ENCODE measurements at regions not wholly inside any gene's neighbourhood (a gene's known extent, or its start where the extent isn't known, plus 50 kb on each side); places are given as distances from the start of the nearest gene placed in this dataset.

DNA sequence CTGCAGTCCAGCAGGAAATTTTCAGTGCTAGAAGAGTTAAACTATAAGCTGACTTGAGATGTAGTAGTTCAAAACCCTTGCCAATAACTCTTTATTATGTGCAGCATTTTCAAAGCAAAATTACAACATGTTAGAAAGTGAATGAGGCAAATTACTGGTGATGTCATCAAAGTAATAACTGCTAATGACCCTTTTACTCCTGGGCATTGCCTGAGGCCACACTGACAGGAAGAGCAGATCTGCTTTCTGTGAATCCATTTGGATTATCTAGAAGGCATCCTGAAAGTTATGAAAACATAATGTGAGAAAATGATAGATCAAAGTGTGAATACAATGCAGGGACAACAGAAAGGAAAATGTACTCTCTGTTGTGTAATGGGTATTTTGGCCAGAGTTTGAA is 139.6 kb upstream of the TRIB2 start:
- DNase-seq = no peak

DNA sequence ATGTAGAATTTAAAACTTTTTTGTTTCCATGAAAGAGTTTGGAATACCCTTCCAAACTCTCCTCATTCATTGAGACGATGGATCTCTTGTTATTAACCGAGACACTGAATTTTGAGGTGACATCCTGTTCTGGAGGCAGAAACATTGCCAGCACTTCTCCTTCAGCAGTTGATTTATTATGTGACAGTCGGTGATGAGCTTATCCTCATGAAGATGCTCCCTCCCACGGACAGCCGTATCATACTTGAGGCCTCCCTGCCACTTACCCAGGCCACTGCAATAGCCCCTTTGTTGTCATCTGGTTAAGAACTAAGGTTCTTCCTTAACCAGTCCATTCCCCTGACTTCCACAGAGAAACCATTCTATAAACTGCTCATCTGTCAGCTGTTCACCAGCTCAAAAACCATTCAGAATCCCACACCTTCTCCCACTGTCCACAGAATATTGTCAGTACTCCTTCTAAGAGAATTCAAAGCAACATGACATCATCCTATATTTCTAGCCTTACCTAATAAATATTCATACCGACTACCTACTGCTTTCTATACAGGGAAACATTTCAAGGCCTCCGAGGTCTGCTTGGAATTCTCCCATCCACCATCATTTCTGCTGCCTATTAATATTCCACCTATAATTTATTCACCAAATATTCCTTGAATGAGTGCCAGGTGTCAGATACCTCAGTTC is 139.0 kb upstream of the TRIB2 start:
- no peak for DNase-seq

DNA sequence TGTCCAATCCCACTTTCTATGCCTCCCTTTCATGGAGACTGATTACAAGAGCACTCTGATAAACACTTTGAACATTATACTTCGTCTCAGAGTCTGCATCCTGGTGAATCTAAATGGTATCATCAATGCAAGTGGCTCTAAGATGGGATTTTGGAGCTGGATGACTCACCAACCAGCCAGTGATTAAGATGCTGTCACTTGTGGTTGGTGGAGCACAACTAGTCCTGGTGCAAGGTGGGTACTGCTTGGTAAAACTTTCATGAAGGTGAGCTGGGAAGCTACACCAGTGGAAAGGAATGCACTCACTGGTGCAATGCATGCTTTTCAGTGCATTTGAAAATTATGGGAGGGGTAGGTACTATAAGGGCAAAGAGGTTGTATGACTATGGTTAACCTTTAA is 137.7 kb upstream of the TRIB2 start:
- no peak for DNase-seq

DNA sequence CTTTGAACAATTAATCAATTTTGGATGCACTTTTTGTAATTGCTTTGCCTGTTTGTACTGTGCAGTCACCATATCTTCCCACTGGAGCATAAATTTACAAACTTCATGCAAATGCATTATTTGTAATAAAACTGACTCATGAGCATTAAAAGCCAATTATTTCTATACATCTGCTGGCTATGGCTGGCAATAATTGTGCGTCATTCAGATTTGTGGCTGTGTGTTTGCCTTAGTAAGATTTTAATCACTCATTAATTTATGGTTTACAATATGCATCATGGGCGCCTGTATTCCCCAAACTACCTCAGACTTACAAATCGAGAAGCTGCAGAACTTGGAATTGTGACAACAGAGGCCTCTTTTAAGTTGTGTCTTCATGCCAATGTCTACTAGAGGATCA is 132.4 kb upstream of the TRIB2 start:
- no peak for DNase-seq

DNA sequence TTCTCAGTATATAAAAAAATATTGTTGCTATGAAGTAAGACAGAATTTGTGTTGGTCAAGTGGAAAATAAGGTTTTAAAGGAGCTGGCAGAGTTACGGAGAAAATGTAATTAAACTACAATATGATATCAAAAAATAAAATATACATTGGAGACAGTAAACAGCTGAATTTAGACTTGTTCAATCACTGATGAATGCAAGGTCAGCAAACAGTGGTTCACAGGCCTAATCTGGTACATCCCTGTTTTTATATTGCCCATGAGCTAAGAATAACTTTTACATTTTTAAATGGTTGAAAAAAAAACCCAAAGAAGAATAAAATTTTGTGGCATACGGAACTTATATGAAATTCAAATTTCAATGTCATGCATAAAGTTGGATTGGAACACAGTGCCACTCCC is 131.0 kb upstream of the TRIB2 start:
- no peak for DNase-seq

DNA sequence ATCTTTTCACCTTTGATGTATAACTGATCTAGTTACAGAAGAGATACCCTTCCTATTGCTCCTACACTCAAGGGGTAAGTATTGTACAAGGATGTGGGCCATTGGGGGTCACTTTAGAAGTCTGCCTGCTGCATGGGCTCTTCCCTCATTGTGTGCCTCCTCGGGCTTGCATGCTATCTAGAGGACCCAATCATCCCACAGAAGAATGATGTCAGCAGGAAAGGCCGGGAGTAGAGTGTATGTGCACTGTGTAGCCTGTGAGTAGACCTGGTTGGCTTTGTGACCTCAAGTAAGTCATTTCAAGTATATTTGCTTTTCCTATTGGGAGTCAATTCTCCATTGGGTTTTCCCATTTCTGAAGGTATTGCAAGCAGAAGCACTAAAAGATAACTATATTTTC is 129.5 kb upstream of the TRIB2 start:
- no peak for DNase-seq

DNA sequence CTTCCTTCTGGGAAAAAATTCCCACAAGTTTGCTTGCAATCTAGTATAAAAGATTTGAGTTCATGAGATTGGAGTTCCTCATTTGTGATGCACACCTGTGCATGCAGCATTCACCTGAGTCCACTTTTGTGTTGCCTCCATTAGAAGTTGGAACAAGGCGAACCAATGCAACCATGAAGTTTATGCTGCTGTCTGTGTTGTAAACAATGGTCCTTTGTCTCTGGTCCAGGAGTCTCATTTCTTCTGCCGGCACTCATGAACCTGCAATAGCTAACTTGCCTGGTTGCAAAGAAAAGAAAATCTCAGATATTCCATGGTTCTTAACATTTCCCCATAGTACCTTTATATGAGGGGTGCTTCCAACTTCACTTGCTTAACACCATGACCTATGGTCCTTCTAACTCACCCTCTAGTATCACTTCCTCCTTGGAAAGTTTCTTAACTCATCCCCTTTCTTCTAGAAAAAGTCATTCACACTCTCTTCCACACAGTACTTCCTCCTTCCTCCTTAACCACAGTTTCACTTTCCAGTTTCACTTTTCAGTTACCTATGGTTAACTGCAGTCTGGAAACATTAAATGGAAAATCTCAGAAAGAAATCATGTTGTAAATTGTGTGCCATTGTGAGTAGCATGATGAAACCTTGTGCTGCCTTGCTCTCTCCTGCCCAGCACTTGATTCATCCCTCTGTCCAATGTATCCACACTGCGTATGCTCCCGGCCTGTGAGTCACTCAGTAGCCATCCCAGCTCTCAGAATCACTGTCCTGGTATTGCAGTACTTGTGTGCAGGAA is 128.8 kb upstream of the TRIB2 start:
- DNase-seq = no peak

DNA sequence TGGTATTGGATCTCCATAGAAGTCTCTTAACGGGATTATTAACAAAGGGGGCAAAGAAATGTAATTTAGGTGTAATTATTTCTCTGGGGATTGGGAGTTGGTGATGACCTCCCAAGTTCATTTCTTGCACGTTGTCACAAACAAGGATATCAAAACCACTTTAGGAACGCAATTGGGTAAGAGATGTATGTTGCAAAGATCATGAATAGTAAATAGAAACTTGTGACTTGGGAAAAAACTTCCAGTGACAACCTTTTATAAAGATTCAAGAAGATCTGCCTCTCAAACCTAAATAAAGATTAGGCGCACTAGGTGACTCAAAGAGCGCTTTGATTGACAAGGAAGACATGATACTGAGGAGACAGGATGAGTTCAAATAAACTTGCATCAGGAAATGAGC is 127.8 kb upstream of the TRIB2 start:
- DNase-seq = no peak

DNA sequence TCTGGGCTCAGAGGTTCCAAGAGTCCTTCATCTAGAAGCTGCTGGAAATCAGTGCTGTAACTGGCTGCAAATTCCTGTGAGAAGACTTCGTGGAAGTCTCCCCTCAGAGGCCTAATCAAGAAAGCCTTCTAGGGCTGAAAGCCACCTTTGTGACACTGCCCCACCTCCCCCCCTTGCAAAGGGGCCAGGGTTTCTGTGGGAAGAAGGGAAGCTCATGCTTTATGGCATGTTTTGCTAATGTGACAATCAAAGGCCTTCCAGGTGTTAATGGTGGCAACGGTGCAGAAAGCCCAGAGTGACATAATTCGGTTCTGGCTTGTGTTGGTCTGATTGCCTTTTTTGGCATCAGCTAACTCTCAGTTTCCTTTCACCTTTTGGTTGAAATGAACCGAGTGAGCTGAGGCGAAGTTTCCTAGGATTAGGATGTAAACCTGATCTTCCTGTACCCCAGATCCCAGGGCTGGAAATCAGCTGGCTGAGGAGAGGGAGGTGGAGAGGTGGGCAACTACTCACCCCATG is 126.9 kb upstream of the TRIB2 start:
- DNase-seq = no peak

DNA sequence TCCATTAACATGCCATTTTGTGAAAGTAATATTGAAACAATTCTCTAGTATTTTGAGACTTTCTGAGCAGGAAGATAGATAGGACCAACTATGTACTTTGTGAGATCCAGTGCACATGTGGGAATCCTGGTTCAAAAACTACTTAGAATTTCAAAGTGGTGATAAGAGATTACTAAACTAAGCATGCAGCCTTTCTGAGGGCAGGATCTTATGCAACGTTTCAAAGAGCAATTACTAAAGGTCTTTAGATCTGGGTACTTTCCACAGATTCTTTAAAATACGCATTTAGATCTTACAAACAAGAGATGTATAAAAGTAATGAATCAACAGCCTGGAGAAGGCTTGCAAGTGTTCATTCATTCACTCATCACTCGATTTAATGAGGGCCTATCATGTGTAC is 124.4 kb upstream of the TRIB2 start:
- no peak for DNase-seq

DNA sequence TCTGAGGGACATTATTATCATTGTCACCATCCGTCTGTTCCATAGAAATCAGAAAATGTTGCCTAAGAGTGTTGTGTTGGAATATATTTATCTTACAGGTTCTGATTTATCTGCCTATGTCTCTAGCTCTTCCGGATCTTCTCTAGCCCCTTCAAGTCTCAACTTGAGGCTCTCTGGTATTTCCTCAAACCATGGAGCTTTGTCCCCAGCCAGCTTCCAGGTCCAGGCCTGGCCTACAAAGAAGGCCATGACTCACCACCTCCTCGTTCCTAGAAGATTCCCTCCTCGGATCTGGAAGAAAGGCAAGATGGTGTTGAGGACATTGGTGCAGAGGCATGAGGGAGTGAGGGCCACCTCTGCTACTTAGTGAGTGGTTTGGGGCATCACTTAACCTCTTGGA is 122.1 kb upstream of the TRIB2 start:
- DNase-seq = no peak

DNA sequence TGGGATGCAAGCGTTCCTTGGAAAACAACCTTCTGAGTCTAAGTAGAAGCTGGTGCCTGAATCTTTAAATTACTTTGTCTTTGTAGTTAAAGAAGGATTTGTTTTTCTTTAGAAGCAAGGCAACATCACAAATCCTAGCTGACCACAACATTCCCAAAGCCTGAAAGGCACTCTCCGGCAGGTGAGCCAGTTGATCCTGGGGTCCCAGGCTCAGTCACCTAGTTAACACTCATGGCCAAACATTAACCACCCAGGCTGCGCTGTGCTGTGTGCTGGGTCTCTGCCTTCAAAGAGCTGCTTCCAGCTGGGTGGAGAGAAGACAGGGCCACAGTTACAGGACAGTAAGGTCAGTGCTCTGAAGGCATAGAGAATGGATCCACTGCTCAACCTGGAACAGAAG is 120.0 kb upstream of the TRIB2 start:
- no peak for DNase-seq

DNA sequence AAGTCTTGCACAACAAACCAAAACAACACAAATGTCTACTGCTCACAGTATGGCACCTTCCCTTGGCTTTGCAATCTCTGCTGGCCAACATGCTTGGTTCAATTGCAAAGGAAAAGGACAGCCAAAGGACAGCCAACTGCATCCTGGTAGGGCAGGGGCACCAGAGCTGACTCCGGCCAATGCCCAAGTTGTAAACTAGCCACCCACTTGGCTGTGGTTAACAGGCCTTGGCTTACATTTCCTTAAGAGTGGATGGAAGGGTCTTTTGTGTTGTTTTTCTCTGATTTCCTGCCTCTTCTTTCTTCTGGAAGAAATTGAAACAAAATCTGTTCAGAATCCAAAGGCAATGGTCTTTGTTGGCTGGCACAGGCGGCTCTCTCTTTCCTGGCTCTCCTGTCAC is 119.1 kb upstream of the TRIB2 start:
- DNase-seq = no peak

DNA sequence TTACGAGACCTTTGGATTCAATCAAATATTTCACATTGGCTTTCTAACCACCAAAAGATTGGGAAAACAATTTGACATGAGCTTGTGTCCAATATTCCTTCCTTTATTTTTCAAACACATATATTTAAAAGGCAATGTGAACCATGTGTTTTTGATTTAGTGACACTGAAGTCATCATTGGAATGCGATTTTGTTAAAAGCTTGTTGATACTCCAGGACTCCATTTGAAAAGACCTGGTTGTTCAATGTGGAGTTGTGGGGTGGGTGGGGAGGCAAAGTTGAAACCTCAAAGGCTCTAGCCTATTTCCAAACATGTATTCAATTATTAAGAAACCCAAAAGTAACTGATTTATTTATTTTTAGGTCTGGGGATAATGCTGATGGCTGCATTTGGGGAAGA is 114.1 kb upstream of the TRIB2 start:
- no peak for DNase-seq

DNA sequence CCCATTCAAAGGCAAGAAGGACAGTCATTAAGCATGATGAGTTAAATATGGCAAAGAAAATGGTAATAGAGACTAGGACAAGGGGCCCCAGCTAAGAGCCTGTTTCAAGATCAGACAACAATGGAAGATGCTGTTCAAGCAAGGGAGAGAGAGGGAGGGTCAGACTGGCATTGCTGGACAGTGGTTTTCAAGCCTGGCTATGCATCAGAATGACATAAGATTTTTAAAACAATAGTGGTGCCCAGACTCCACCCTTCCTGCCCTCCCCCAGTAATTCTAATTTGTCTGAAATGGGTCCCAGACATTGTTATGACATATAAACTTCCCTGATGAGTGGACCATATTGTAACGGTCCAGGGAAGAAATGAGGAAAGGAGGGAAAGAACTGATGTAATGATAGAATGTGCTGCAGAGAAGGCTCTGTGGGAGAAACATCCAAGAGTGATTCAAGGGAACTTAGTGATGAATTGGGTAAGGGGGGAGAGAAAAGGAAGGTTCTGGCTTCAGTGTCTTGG is 112.9 kb upstream of the TRIB2 start:
- no peak for DNase-seq

DNA sequence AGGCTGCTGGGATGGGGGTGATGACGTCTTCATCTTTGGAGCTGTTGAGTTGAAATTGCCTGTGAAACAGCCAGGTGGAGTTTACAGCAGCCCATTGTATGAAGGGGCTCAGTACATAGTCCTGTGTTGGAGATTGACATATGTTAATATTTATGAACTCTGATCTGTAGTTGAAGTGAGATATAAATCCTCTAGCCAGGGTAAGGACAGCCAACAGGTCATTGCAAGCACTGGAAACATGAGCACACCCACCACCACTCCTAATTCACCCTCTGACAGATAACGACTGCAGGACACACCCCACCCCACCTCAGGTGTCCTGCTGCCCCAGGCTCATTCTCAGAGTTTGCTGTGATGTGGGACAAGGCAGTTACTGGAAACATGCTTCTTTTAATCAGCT is 112.4 kb upstream of the TRIB2 start:
- no peak for DNase-seq

DNA sequence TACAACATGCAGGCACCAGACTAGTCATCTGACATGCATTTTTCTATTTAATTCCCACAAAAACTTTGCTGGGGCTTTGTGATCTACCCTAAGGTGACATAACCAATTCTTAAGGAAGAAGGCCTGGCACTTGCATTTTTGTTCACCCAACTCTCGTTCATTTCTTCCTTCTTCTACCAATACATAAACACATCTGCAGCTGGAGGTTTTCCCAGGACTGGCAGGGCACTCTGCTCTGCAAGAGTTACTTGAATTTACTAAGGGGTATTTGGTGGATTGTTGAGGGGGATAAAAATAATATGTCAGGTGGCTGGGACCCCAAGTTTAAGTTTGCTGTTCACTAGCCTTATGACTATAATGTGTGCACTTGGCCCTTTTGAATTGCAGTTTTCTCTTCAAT is 111.4 kb upstream of the TRIB2 start:
- DNase-seq = no peak

DNA sequence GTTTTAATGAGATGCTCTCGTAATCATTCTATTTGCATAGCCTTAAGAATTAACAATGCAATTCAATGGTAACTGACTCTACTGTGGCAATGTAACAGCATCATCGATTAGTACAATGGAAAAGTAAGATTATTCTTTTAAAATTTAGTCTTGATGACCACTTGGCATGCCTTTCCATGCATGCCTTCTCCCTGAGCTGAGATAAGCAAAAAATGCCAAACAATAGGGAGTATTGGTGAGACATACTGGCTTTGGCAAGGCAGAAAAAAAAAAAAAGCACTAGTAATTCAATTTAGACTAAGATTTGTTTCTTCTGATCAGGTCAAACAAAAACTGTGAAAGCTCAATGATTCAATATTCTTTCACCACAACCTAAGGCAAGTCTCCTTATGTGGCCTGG is 110.8 kb upstream of the TRIB2 start:
- no peak for DNase-seq

DNA sequence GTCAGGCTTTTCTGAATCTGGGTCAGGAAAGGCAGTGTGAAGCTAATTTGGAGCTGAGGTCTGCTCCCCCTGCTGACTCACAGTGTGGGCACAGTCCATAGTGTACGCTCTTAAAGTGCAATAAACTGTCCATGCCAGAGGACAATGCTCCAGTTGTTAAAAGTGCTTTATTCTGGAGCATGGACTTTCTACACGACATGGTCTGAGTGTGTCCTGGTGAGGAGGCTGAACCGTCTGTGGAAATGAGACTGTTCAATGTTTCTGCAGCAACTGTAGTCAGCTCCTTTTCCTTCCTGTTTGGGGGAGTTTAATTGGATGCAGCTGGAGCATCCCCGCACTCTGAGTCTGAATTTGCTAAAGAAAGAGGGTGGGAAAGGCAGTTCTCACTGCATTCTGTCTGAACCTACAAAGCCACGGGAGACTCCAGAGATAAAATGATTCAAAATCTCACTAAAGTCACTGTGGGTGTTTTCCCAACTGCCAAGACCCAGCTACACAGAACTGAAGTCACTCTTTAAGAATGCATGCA is 110.2 kb upstream of the TRIB2 start:
- no peak for DNase-seq

DNA sequence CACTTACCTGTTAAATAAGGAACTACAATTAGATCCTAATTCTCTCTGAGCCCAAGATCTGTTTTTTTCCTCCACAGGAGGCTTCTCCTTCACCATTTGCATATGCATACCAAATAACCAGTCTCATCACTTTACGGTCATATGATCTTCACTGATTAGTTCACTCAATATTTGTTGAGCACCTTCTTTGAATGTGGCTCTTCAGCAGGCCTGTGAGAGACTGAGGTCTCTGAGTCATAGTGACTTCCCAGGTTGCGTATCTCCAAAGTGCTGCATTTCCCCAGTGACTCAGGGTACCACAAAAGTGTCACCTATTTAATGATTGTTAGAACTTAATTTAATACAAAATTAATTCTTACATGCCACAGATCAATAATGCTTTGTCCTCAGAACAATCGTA is 108.8 kb upstream of the TRIB2 start:
- DNase-seq = peak; percentile 23

DNA sequence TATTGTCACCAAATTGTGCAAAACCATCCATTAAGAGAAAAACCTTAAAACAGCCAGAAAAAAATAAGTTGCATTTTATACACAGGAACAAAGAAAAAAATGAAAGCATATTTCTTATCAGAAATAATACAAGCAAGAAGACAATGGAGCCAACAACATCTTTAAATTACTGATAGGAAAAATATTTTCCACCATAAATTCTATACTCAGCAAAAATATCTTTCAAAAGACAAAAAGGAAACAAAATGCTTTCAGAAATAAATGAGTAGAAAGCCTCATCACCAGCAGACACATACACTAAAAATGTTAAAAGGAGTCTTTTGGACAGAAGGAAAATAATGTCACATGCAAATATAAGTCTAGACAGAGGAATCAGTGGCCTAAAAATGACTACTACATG is 106.4 kb upstream of the TRIB2 start:
- no peak for DNase-seq

DNA sequence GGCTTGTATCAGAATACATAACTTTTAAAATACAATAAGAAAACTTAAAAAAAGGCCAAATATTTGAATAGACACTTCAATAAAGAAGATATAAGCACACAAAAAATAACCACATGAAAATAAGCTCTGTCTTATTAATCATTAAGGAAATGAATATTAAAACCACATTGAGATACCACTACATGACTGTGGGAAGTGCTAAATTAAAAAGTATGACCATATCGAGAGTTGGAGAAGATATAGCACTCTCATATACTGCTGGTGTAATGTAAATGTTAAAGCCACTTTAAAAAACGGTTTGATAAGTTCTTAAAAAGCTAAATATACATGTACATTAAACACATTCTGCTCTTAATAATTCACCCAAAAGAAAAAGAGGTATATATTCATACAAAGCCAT is 104.6 kb upstream of the TRIB2 start:
- no peak for DNase-seq

DNA sequence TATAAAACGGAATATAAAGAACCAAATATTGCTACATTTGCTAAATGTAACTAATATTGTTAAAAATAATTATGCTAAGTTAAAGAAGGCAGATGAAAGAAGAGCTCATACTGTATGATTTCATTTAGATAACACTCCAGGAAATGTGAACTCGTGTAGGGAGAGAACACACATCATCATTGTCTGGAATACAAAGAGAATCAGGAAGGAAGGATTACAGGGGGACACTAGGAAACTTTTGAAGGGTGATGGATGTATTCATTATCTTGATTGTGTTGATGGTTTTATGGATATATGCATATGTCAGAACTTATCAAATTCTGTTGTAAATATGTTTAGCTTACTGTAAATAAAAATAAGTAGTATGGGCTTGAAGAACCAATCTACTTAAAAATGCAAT is 104.1 kb upstream of the TRIB2 start:
- no peak for DNase-seq

DNA sequence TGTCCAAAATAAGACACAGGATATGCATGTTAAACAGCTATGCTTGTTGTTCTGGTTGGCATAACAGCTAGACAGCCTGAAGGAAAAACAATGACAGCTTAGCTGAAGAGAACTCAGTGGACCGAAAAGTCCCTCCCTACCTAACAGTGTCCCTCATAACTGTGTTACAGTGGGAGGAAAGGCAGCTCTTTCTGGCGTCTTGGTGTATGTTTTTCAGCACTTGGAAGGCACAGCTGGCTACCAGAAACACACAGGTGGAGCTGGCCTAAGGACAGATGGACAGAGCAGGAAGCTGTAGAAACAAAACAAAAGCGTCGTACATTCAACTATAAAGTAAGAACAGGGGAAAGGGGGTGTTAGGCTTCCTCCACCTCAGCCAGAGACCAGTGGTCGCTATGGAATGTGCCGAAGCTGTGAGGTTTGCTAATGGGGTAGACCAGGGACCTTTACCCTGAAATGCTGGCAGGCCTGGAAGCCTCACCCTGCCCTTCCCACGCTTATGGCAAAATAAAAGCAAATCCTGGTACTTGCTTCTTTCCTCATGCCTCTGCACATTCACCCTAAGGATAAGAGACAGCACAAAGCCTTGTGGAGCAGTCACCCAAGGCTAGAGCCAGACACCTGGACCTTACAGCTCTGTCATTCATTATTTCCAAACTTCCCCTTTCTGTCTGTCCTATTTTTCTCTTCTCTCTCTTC is 103.5 kb upstream of the TRIB2 start:
- no peak for DNase-seq
